ENCODE measurements at regions not wholly inside any gene's neighbourhood (a gene's known extent, or its start where the extent isn't known, plus 50 kb on each side); places are given as distances from the start of the nearest gene placed in this dataset.

DNA sequence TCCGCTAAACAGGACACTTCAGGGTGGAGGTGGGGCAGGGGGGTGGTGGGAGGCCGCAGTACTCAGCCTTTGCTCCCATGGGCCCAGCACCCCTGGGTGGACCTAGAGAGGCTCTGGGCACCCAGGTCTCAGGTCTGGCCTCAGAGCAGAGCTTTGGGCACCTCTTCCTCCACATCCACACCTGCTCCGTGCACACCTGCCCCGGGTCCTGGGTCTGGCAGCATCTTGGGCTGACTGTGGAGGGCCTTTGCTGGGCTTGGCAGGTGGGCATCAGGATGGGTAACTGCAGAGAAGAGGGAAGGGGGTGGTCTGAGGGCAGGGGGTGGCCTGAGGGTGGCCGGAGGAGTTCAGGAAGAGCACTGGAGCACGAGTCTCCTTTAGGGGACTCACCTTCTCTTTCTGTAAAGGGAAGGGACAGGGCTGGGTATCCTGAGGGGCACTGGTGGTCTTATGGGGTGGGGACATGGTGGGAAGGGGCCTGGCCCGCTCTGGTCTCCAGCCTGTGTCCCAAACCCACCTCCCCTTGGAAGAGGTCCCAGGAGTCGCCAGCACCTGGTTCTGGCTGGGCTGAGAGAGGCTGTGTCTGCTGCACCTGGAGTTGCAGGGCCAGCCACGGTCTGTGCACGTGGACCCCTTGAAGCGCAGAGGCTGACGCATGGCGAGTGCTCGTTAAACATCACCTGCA, 106.7 kb upstream of the IER5L start (continued):
- TF ChIP-seq POLR2AphosphoS5 (IDR thresholded peaks at IDR 0.05; ENCODE audit: low read depth, low read length) = no peak

DNA sequence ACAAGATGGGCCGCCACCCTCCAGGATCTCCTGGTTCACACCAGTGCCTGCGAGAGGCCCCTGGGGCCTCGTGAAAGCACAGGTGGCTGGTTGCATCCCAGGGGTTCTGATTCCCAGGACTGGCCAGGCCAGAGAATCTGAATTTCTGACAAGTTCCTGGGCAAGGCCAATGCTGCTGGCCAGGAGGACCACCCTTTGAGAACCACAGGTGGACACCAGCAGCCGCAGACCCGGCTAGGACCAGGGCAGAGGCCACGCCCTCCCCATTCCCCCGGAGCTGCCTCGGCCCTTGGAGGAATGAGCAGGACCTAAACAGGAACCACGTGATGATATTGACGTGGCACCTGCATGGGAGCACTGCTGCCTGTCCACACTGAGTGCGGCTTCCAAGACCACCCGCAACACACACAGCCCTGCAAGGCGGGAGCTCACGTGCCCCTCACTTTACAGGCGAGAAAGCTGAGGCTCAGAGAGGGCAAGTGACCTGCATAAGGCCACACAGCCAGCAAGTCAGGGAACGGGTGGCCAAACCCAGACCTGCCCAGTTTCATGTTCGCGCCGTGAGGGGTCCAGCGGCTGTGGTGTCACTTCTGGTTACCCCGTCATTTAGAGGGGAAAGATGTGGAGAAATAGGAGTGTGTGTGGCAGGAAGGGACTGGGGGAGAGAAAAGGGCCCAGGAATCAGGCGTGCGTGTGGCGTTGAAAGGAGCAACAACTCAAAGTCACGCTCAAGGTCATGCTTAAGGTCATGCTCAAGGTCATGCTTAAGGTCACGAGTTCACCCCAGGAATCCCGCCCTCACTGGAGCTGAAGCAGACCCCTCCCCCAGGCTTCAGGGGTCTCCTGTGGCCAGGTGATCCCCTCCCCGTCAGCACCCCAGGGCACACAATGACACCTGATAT, 105.9 kb upstream of the IER5L start:
- no peaks in the 10 kb centered on the region for H3K9me3 ChIP-seq (ENCODE audit: control insufficient read depth in 1 of 2, insufficient read depth in 1 of 2, low read depth in 1 of 2, low read length in 2 of 2)
- no peaks in the 10 kb centered on the region for H3K27me3 ChIP-seq (ENCODE audit: insufficient read depth, low read length)
- no peak for ATAC-seq
- H3K4me1 ChIP-seq (ENCODE audit: control insufficient read depth in 1 of 2, insufficient read depth in 2 of 2, low read length in 2 of 2) = peaks cover 3 to 7% of the 10 kb centered on the region in 2 experiments
- no peaks in the 10 kb centered on the region for H4K20me1 ChIP-seq (ENCODE audit: insufficient read depth)
- H3K79me2 ChIP-seq (ENCODE audit: insufficient read depth, low read length) = no peaks in the 10 kb centered on the region
- no peaks in the 10 kb centered on the region for H3K9me2 ChIP-seq (ENCODE audit: insufficient read depth)
- POLR2A ChIA-PET = no interaction called here
- intact Hi-C loops (cut with micrococcal nuclease) = no loop called here
- RAD21 ChIA-PET (ENCODE audit: low non-redundant PET in 1 of 2, low total read pairs in 2 of 2, uncharacterized antibody in 2 of 2, unreplicated experiment in 2 of 2) = no interaction called here
- no peaks in the 10 kb centered on the region for H3K36me3 ChIP-seq (ENCODE audit: control insufficient read depth in 1 of 2, insufficient read depth in 2 of 2, low read length in 2 of 2)
- no peak overlapping the region for H2AFZ ChIP-seq (ENCODE audit: low read depth, low read length, poor library complexity, severe bottlenecking)
- CTCF ChIA-PET = no interaction called here
- TF ChIP-seq CBX3 (IDR thresholded peaks at IDR 0.05; ENCODE audit: low read depth) (no peak), REST (IDR thresholded peaks at IDR 0.05; ENCODE audit: low read depth) (no peak), EGR1 (IDR thresholded peaks at IDR 0.05; ENCODE audit: low read depth) (no peak), ZBTB33 (IDR thresholded peaks at IDR 0.05; ENCODE audit: extremely low read depth, insufficient replicate concordance, low read length) (no peak), JUND (IDR thresholded peaks at IDR 0.05) (no peak), ELF1 (IDR thresholded peaks at IDR 0.05; ENCODE audit: borderline replicate concordance, low read depth) (no peak), RAD21 (IDR thresholded peaks at IDR 0.05; ENCODE audit: low read depth) (no peak), POLR2AphosphoS5 (IDR thresholded peaks at IDR 0.05; ENCODE audit: low read depth, low read length) (no peak), POLR2A (IDR thresholded peaks at IDR 0.05; ENCODE audit: borderline replicate concordance, extremely low read depth, insufficient read depth, insufficient read length) (no peak), SIN3A (IDR thresholded peaks at IDR 0.05; ENCODE audit: low read depth) (no peak), FOSL1 (IDR thresholded peaks at IDR 0.05; ENCODE audit: low read depth) (no peak), EZH2 (IDR thresholded peaks at IDR 0.05) (no peak)
- TF ChIP-seq, protein P1, sequence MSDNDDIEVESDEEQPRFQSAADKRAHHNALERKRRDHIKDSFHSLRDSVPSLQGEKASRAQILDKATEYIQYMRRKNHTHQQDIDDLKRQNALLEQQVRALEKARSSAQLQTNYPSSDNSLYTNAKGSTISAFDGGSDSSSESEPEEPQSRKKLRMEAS (IDR thresholded peaks at IDR 0.05) = no peak
- TF ChIP-seq, protein P2, sequence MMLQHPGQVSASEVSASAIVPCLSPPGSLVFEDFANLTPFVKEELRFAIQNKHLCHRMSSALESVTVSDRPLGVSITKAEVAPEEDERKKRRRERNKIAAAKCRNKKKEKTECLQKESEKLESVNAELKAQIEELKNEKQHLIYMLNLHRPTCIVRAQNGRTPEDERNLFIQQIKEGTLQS (IDR thresholded peaks at IDR 0.05) = no peak
- no peak overlapping the region for H3K4me2 ChIP-seq (ENCODE audit: low read length)
- no peak overlapping the region for H3K4me3 ChIP-seq (replicated peaks in 1 of 2; ENCODE audit: low read depth in 1 of 2, low read length in 2 of 2)
- no peak for DNase-seq (ENCODE audit: low read depth, low spot score)
- no peak overlapping the region for H3K9ac ChIP-seq (ENCODE audit: low read length)
- H3K27ac ChIP-seq (ENCODE audit: low read depth, low read length) = no peak overlapping the region
- no TSS peak for BruUV-seq (replicated peaks)
